Neural cell (in vitro differentiated cells): ENCODE measurements at regions not wholly inside any gene's neighbourhood (a gene's known extent, or its start where the extent isn't known, plus 50 kb on each side); places are given as distances from the start of the nearest gene placed in this dataset.
A peak's percentile ranks its signal among the peaks of the same experiment; 100 is the strongest.

Experiments used
- H2AFZ ChIP-seq: fragments of 200-600, 300-800 bp; sonication (generic), shearing (Covaris generic); 2 replicates; pipeline ENCODE4 v1.6.0; 2014; ENCODE audit warnings: low read depth, mild to moderate bottlenecking, antibody characterized with exemption, low read length, moderate library complexity
- H3F3A ChIP-seq: fragments of 200-600 bp; shearing (Covaris generic); 2 replicates; pipeline ENCODE4 v1.6.1; 2016; ENCODE audit warnings: mild to moderate bottlenecking, moderate library complexity, mixed read lengths, antibody characterized with exemption, low read length; ENCODE audit not compliant: insufficient read depth, poor library complexity, severe bottlenecking
- H3K27ac ChIP-seq: fragments of 200-600, 300-800 bp; sonication (generic), shearing (Covaris generic); 2 replicates; pipeline ENCODE4 v1.5.1; 2014; ENCODE audit warnings: mild to moderate bottlenecking, low read length, moderate library complexity
- H3K27me3 ChIP-seq: fragments of 300-800, 200-600 bp; sonication (generic), shearing (Covaris generic); 2 replicates; pipeline ENCODE4 v1.6.0; 2014; ENCODE audit warnings: mild to moderate bottlenecking, low read depth, low read length, moderate library complexity; ENCODE audit not compliant: insufficient read depth
- H3K36me3 ChIP-seq: fragments of 300-800, 200-600 bp; sonication (generic), shearing (Covaris generic); 2 replicates; pipeline ENCODE4 v1.5.1; 2014; ENCODE audit warnings: mild to moderate bottlenecking, antibody characterized with exemption, low read length, moderate library complexity; ENCODE audit not compliant: insufficient read depth
- H3K4me2 ChIP-seq: fragments of 300-800, 200-600 bp; sonication (generic), shearing (Covaris generic); 2 replicates; pipeline ENCODE4 v1.6.0; 2014; ENCODE audit warnings: mild to moderate bottlenecking, low read length
- H3K4me3 ChIP-seq: fragments of 300-800, 200-600 bp; sonication (generic), shearing (Covaris generic); 2 replicates; pipeline ENCODE4 v1.5.1; 2014; ENCODE audit warnings: mild to moderate bottlenecking, low read length, moderate library complexity
- H3K79me2 ChIP-seq: fragments of 200-600 bp; shearing (Covaris generic); replicated peaks from 2 replicates; pipeline ENCODE4 v1.6.0; 2014; ENCODE audit warnings: mild to moderate bottlenecking, low read length, moderate library complexity; ENCODE audit not compliant: insufficient read depth
- H3K9ac ChIP-seq: fragments of 300-800, 200-600 bp; sonication (generic), shearing (Covaris generic); 2 replicates; pipeline ENCODE4 v1.6.1; 2016; ENCODE audit warnings: mild to moderate bottlenecking, low read length, mixed read lengths
- H3K9me2 ChIP-seq: fragments of 200-600 bp; shearing (Covaris generic); 2 replicates; pipeline ENCODE4 v1.6.1; 2016; ENCODE audit warnings: mild to moderate bottlenecking, low read length, mixed read lengths; ENCODE audit not compliant: insufficient read depth
- H3K9me3 ChIP-seq: fragments of 200-600, 300-800 bp; sonication (generic), shearing (Covaris generic); 2 replicates; pipeline ENCODE4 v1.6.1; 2016; ENCODE audit warnings: mild to moderate bottlenecking, mixed run types, low read length, moderate library complexity, mixed read lengths
- H4K20me1 ChIP-seq: fragments of 200-600 bp; shearing (Covaris generic); 2 replicates; pipeline ENCODE4 v1.6.1; 2016; ENCODE audit warnings: mild to moderate bottlenecking, mixed run types; ENCODE audit not compliant: insufficient read depth
- CTCF ChIP-seq: fragments of 450-650 bp; IDR thresholded peaks from 2 replicates; pipeline ENCODE4 v1.5.1; 2014; ENCODE audit warnings: antibody characterized with exemption, mild to moderate bottlenecking, moderate library complexity; ENCODE audit not compliant: poor library complexity, severe bottlenecking
- EP300 ChIP-seq: fragments of 450-650 bp; conservative IDR thresholded peaks from 2 replicates; pipeline ENCODE4 v1.6.1; 2014; ENCODE audit warnings: antibody characterized with exemption, mild to moderate bottlenecking, moderate library complexity; ENCODE audit not compliant: poor library complexity, severe bottlenecking
- EZH2 ChIP-seq: fragments of 200-600, 300-800 bp; shearing (Covaris generic), sonication (generic); IDR thresholded peaks from 2 replicates; pipeline ENCODE4 v1.6.1; 2014; ENCODE audit warnings: antibody characterized with exemption, low read length, borderline replicate concordance, mild to moderate bottlenecking; ENCODE audit not compliant: insufficient read depth, poor library complexity, severe bottlenecking
- MXI1 ChIP-seq: fragments of 450-650 bp; conservative IDR thresholded peaks from 2 replicates; pipeline ENCODE4 v1.6.1; 2014; ENCODE audit warnings: antibody characterized with exemption, mild to moderate bottlenecking; ENCODE audit not compliant: poor library complexity, severe bottlenecking
- POLR2AphosphoS5 ChIP-seq: IDR thresholded peaks from 2 replicates; pipeline ENCODE4 v1.6.1; 2012
- RAD21 ChIP-seq: fragments of 450-650 bp; conservative IDR thresholded peaks from 2 replicates; pipeline ENCODE4 v1.6.1; 2014; ENCODE audit warnings: antibody characterized with exemption, mild to moderate bottlenecking, moderate library complexity
- REST ChIP-seq: IDR thresholded peaks from 2 replicates; pipeline ENCODE4 v1.6.1; 2012; ENCODE audit warnings: borderline replicate concordance
- SMC3 ChIP-seq: fragments of 450-650 bp; conservative IDR thresholded peaks from 2 replicates; pipeline ENCODE4 v1.6.1; 2014; ENCODE audit warnings: antibody characterized with exemption, mild to moderate bottlenecking, moderate library complexity; ENCODE audit not compliant: poor library complexity
- TAF1 ChIP-seq: IDR thresholded peaks from 2 replicates; pipeline ENCODE4 v1.6.1; 2012; ENCODE audit warnings: low read depth

- Histone ChIP-seq H3K9ac (no peak overlapping the region), H3K79me2 (no peaks in the 10 kb centered on the region), H3K9me2 (no peaks in the 10 kb centered on the region), H3K27ac (no peak overlapping the region), H3K4me2 (no peak overlapping the region), H3K27me3 (no peaks in the 10 kb centered on the region), H3K36me3 (no peaks in the 10 kb centered on the region), H2AFZ (no peak overlapping the region), H3K9me3 (no peaks in the 10 kb centered on the region), H3K4me3 (no peak overlapping the region), H3F3A (no peaks in the 10 kb centered on the region), H4K20me1 (no peaks in the 10 kb centered on the region)
- no peak for TF ChIP-seq REST
- TF ChIP-seq RAD21, result peak; percentile 86
- peak; percentile 86 for TF ChIP-seq CTCF
- TF ChIP-seq EZH2, result no peak
- TF ChIP-seq TAF1, result no peak
- peak; percentile 82 for TF ChIP-seq SMC3
Measured at GRCh38 chr4:100093091-100093866, 97.0 kb downstream of the DDIT4L start.

DNA sequence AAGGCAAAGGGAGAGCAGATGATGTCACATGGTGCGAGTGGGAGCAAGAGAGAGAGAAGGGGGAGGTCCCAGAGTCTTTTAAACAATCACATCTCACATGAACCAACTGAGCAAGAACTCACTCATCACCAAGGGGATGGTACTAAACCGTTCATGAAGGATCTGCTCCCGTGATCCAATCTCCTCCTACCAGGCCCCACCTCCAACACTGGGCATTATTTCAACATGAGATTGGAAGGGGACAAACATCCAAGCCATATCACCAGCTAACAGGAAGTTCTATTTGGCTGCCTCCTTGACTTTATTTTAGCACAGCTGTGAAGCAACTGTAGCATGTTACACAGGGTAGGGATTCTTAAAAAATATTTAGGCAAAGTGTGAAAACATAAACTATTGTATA lies 102.5 kb downstream of the DDIT4L start:
- H3K9me2 ChIP-seq, result no peaks in the 10 kb centered on the region
- no peaks in the 10 kb centered on the region for H3F3A ChIP-seq
- no peak overlapping the region for H2AFZ ChIP-seq
- no peak overlapping the region for H3K9ac ChIP-seq
- H3K27me3 ChIP-seq, result no peaks in the 10 kb centered on the region
- H3K4me3 ChIP-seq, result no peak overlapping the region
- no peaks in the 10 kb centered on the region for H4K20me1 ChIP-seq
- no peaks in the 10 kb centered on the region for H3K36me3 ChIP-seq
- no peaks in the 10 kb centered on the region for H3K79me2 ChIP-seq
- H3K27ac ChIP-seq, result no peak overlapping the region
- H3K4me2 ChIP-seq, result no peak overlapping the region
- H3K9me3 ChIP-seq, result peaks cover 2% of the 10 kb centered on the region
- TF ChIP-seq SMC3, result no peak
- no peak for TF ChIP-seq MXI1
- TF ChIP-seq RAD21, result no peak
- no peak for TF ChIP-seq EZH2
- no peak for TF ChIP-seq CTCF
- TF ChIP-seq POLR2AphosphoS5, result no peak
- TF ChIP-seq TAF1, result no peak
- no peak for TF ChIP-seq REST
- no peak for TF ChIP-seq EP300
